Trophoblast cell (in vitro differentiated cells and primary cell): ENCODE measurements at regions not wholly inside any gene's neighbourhood (a gene's known extent, or its start where the extent isn't known, plus 50 kb on each side); places are given as distances from the start of the nearest gene placed in this dataset.
A peak's percentile ranks its signal among the peaks of the same experiment; 100 is the strongest.

ENCODE experiments used
- DNase-seq, 2 donors: peaks; one replicate each; pipeline ENCODE4 v3.0.0-alpha.2; 2016
- H2AFZ ChIP-seq: 2 replicates; pipeline ENCODE4 v1.6.1; 2013; ENCODE audit warnings: low read length, moderate library complexity, mild to moderate bottlenecking; ENCODE audit not compliant: insufficient read depth, poor library complexity
- H2AK5ac ChIP-seq: 2 replicates; pipeline ENCODE4 v1.6.1; 2013; ENCODE audit warnings: mild to moderate bottlenecking, low read length
- H2BK120ac ChIP-seq: 2 replicates; pipeline ENCODE4 v1.6.1; 2013; ENCODE audit warnings: low read length, mild to moderate bottlenecking, moderate library complexity; ENCODE audit not compliant: insufficient read depth, poor library complexity
- H2BK12ac ChIP-seq: 2 replicates; pipeline ENCODE4 v1.6.1; 2013; ENCODE audit warnings: mild to moderate bottlenecking, low read length, moderate library complexity
- H2BK5ac ChIP-seq: 2 replicates; pipeline ENCODE4 v1.6.1; 2013; ENCODE audit warnings: low read length, low read depth, moderate library complexity, mild to moderate bottlenecking; ENCODE audit not compliant: poor library complexity
- H3K14ac ChIP-seq: 2 replicates; pipeline ENCODE4 v1.6.1; 2013; ENCODE audit warnings: mild to moderate bottlenecking, low read length
- H3K18ac ChIP-seq: 2 replicates; pipeline ENCODE4 v1.6.1; 2013; ENCODE audit warnings: mild to moderate bottlenecking, low read length
- H3K23ac ChIP-seq: 2 replicates; pipeline ENCODE4 v1.6.1; 2013; ENCODE audit warnings: low read length
- H3K27ac ChIP-seq: 2 replicates; pipeline ENCODE4 v1.5.1; 2013; ENCODE audit warnings: low read depth, mild to moderate bottlenecking, inconsistent platforms, low read length, moderate library complexity
- H3K27me3 ChIP-seq: 2 replicates; pipeline ENCODE4 v1.6.1; 2013; ENCODE audit warnings: inconsistent platforms, mild to moderate bottlenecking, low read length, moderate library complexity; ENCODE audit not compliant: insufficient read depth
- H3K36me3 ChIP-seq, 2 experiments: 1 replicate in 1 of 2; 2 replicates in 1 of 2; pipeline ENCODE4 v1.6.1; 2013; ENCODE audit warnings: low read length in 2 of 2, mild to moderate bottlenecking in 2 of 2, moderate library complexity in 1 of 2; ENCODE audit not compliant: insufficient read depth in 2 of 2, control insufficient read depth in 1 of 2
- H3K4ac ChIP-seq: 2 replicates; pipeline ENCODE4 v1.6.1; 2013; ENCODE audit warnings: low read depth, mild to moderate bottlenecking, low read length, moderate library complexity
- H3K4me1 ChIP-seq, 2 experiments: 1 replicate in 1 of 2; 2 replicates in 1 of 2; pipeline ENCODE4 v1.6.1; 2013; ENCODE audit warnings: low read length in 2 of 2, mild to moderate bottlenecking in 2 of 2, moderate library complexity in 1 of 2; ENCODE audit not compliant: insufficient read depth in 2 of 2, control insufficient read depth in 1 of 2
- H3K4me2 ChIP-seq: 2 replicates; pipeline ENCODE4 v1.6.1; 2013; ENCODE audit warnings: inconsistent platforms, mild to moderate bottlenecking, low read length, moderate library complexity
- H3K4me3 ChIP-seq: 2 replicates; pipeline ENCODE4 v1.5.1; 2013; ENCODE audit warnings: mild to moderate bottlenecking, low read depth, low read length, inconsistent platforms
- H3K79me1 ChIP-seq: one replicate; pipeline ENCODE4 v1.6.1; 2013; ENCODE audit warnings: low read length
- H3K79me2 ChIP-seq: 2 replicates; pipeline ENCODE4 v1.6.1; 2013; ENCODE audit warnings: low read length, mild to moderate bottlenecking; ENCODE audit not compliant: control insufficient read depth, insufficient read depth, poor library complexity
- H3K9ac ChIP-seq: 2 replicates; pipeline ENCODE4 v1.6.1; 2013; ENCODE audit warnings: mild to moderate bottlenecking, low read length
- H3K9me3 ChIP-seq: 2 replicates; pipeline ENCODE4 v1.6.1; 2013; ENCODE audit warnings: low read depth, mild to moderate bottlenecking, control low read depth, inconsistent platforms, low read length; ENCODE audit not compliant: insufficient read depth
- H4K12ac ChIP-seq: 2 replicates; pipeline ENCODE4 v1.6.1; 2013; ENCODE audit warnings: low read depth, mild to moderate bottlenecking, low read length, moderate library complexity
- H4K8ac ChIP-seq: 2 replicates; pipeline ENCODE4 v1.6.1; 2013; ENCODE audit warnings: low read depth, mild to moderate bottlenecking, low read length, moderate library complexity
- H4K91ac ChIP-seq: one replicate; pipeline ENCODE4 v1.6.1; 2013; ENCODE audit warnings: low read depth, mild to moderate bottlenecking, low read length, moderate library complexity
- WGBS: extraction: QIAGEN DNeasy Blood & Tissue Kit; methylation state at CpG from one replicate; pipeline ENCODE4 v1.1.7; 2013; ENCODE audit warnings: missing lambda C conversion rate; ENCODE audit not compliant: insufficient read length, insufficient coverage; ENCODE audit errors: extremely low coverage; 5-methylcytosine and 5-hydroxymethylcytosine counted together

- Histone ChIP-seq H2AK5ac (no peak overlapping the region), H3K18ac (no peak overlapping the region), H3K9me3 (no peaks in the 10 kb centered on the region), H3K9ac (no peak overlapping the region), H4K8ac (no peak overlapping the region), H3K4me3 (no peak overlapping the region), H2BK120ac (no peak overlapping the region), H3K79me2 (no peaks in the 10 kb centered on the region), H2AFZ (no peak overlapping the region), H3K79me1 (peaks cover 3% of the 10 kb centered on the region), H3K27me3 (no peaks in the 10 kb centered on the region), H3K4ac (no peak overlapping the region), H2BK12ac (no peak overlapping the region), H4K91ac (peak overlapping the region; percentile 1), H3K14ac (peak overlapping the region; percentile 28), H3K23ac (no peak overlapping the region), H2BK5ac (no peak overlapping the region), H3K27ac (no peak overlapping the region), H3K36me3 (no peaks in the 10 kb centered on the region), H3K4me2 (no peak overlapping the region), H4K12ac (no peak overlapping the region), H3K4me1 (peaks cover 8 to 10% of the 10 kb centered on the region in 2 experiments)
- DNase-seq, result no peak
- no CpG with 5 or more reads among the region's 7 CpGs for WGBS
These were observed 134.3 kb downstream of the PXDC1 start for GRCh38 chr6:3617192-3617631.

- no peak overlapping the region for H3K4me2 ChIP-seq
- H3K14ac ChIP-seq, result no peak overlapping the region
- H3K4ac ChIP-seq, result no peak overlapping the region
- H4K8ac ChIP-seq, result no peak overlapping the region
- no peak overlapping the region for H3K9ac ChIP-seq
- no peak overlapping the region for H3K27ac ChIP-seq
- no peak overlapping the region for H2AFZ ChIP-seq
- no peak overlapping the region for H3K23ac ChIP-seq
- no peak overlapping the region for H2BK12ac ChIP-seq
- no peaks in the 10 kb centered on the region for H3K9me3 ChIP-seq
- no CpG with 5 or more reads among the region's 9 CpGs for WGBS
- no peak overlapping the region for H2BK5ac ChIP-seq
- H4K91ac ChIP-seq, result no peak overlapping the region
- H3K79me1 ChIP-seq, result peaks cover 3% of the 10 kb centered on the region
- peaks cover 10 to 11% of the 10 kb centered on the region in 2 experiments for H3K4me1 ChIP-seq
- no peaks in the 10 kb centered on the region for H3K27me3 ChIP-seq
- no peaks in the 10 kb centered on the region for H3K79me2 ChIP-seq
- H3K4me3 ChIP-seq, result no peak overlapping the region
- H3K18ac ChIP-seq, result no peak overlapping the region
- H3K36me3 ChIP-seq, result no peaks in the 10 kb centered on the region
- peak overlapping the region; percentile 60 for H2AK5ac ChIP-seq
- H2BK120ac ChIP-seq, result no peak overlapping the region
- no peak overlapping the region for H4K12ac ChIP-seq
- DNase-seq, result no peak
These were observed 134.8 kb downstream of the PXDC1 start for GRCh38 chr6:3616565-3617176.

DNA sequence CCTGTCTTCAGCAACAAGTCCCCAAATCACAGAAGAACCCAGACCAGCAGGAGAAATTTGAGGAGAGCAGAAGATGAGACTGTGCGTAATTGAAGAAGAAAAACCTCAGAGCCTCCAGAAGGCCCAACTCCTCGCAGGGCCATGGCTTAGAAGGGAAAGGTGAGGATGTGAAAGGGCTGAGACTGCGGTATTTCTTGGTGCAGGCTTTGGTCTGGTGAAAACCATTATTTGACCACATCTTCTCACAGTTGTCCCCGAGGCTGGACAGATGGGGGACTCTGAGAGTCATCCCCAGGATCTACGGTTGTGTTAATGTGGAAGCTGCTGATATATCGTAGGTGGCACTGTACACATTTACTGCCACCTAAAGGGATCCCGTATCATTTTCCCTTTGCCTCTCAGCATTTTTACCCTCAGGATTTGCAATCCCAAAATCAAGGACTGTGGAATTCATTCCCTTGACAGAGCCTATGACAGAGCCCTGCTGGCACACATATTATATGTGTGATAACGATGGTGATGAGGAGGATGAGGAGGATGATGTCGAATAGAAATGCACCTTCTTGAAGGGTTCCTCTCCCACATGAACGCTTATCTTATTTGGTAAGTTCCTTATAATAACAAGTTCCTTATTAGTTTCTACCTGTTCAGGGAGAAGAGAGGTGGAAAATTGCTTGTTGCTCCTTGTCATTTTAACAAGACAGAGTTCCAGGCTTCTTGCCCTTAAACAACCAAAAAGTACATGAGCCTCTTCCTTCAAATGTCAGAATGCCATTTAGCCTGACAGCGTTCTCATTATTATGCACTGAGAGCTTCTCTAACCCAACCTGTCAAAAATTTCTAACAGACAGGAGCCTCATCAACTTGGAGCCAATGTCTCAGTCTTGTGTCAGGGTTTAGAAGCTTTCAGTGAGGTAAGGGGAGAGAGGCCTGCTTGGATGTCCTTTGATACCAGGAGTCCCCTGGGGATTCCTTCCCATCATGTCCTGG lies 135.8 kb downstream of the PXDC1 start:
- no peak overlapping the region for H3K18ac ChIP-seq
- H3K79me2 ChIP-seq, result no peaks in the 10 kb centered on the region

DNA sequence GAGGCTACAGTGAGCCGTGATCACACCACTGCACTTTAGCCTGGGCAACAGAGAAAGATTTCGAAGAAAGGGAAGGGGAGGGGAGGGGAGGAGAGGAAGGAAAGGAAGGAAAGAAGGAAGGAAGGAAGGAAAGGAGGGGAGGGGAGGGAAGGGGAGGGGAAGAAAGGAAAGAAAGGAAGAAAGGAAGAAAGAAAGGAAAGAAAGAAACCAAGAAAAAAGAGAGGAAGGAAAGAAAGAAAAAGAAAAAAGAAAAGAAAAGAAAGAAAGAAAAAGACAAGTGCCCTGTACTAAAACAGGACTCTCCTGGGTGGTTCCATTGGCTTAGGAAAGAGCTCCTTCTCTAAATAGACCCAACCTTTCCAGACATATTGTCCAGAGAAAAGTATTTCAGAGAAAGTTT lies 136.6 kb downstream of the PXDC1 start:
- Histone ChIP-seq H3K4me3 (no peak overlapping the region), H3K79me1 (peaks cover 3% of the 10 kb centered on the region), H3K9ac (no peak overlapping the region), H2AK5ac (no peak overlapping the region), H2BK5ac (no peak overlapping the region), H3K27me3 (no peaks in the 10 kb centered on the region), H2AFZ (no peak overlapping the region), H2BK12ac (no peak overlapping the region), H3K4me1 (peaks cover 10 to 11% of the 10 kb centered on the region in 2 experiments), H3K4ac (no peak overlapping the region), H3K9me3 (no peaks in the 10 kb centered on the region), H3K27ac (no peak overlapping the region), H3K79me2 (no peaks in the 10 kb centered on the region), H3K23ac (no peak overlapping the region), H3K18ac (no peak overlapping the region), H3K14ac (no peak overlapping the region), H2BK120ac (no peak overlapping the region), H4K91ac (no peak overlapping the region), H4K8ac (no peak overlapping the region), H3K4me2 (no peak overlapping the region), H3K36me3 (no peaks in the 10 kb centered on the region), H4K12ac (no peak overlapping the region)
- DNase-seq, result no peak
- no CpG with 5 or more reads among the region's 2 CpGs for WGBS

More for the DNA sequence above, 135.8 kb downstream of the PXDC1 start:
- H2BK120ac ChIP-seq, result no peak overlapping the region
- H4K8ac ChIP-seq, result no peak overlapping the region
- H3K36me3 ChIP-seq, result no peaks in the 10 kb centered on the region
- no peak for DNase-seq
- no peak overlapping the region for H3K14ac ChIP-seq
- H2AK5ac ChIP-seq, result no peak overlapping the region
- peaks cover 3% of the 10 kb centered on the region for H3K79me1 ChIP-seq
- no peak overlapping the region for H3K4ac ChIP-seq
- H3K27ac ChIP-seq, result no peak overlapping the region
- H3K4me2 ChIP-seq, result no peak overlapping the region
- H2BK5ac ChIP-seq, result no peak overlapping the region
- H3K27me3 ChIP-seq, result no peaks in the 10 kb centered on the region
- H3K23ac ChIP-seq, result no peak overlapping the region
- no CpG with 5 or more reads among the region's 11 CpGs for WGBS
- no peak overlapping the region for H2AFZ ChIP-seq
- no peak overlapping the region for H4K12ac ChIP-seq
- no peak overlapping the region for H2BK12ac ChIP-seq
- peak overlapping the region; percentile 18 for H4K91ac ChIP-seq
- no peak overlapping the region for H3K4me3 ChIP-seq
- H3K4me1 ChIP-seq, result peaks cover 10 to 11% of the 10 kb centered on the region in 2 experiments
- H3K9me3 ChIP-seq, result no peaks in the 10 kb centered on the region
- H3K9ac ChIP-seq, result no peak overlapping the region
